ENCODE measurements at regions not wholly inside any gene's neighbourhood (a gene's known extent, or its start where the extent isn't known, plus 50 kb on each side); places are given as distances from the start of the nearest gene placed in this dataset.

GRCh38 chr1:29639741-29640427 is 403.6 kb downstream of the PTPRU start:
- no peak for DNase-seq

GRCh38 chr1:29639156-29639736 is 402.9 kb downstream of the PTPRU start:
- no peak for DNase-seq

- no peak for DNase-seq
These were observed 402.0 kb downstream of the PTPRU start for GRCh38 chr1:29638281-29638680.

- DNase-seq, result no peak
These were observed 400.6 kb downstream of the PTPRU start for GRCh38 chr1:29636936-29637335.

- no peak for DNase-seq
These were observed 399.4 kb downstream of the PTPRU start for GRCh38 chr1:29635501-29636263.

- DNase-seq, result no peak
These were observed 398.5 kb downstream of the PTPRU start for GRCh38 chr1:29634746-29635335.

- DNase-seq, result no peak
These were observed 398.0 kb downstream of the PTPRU start for GRCh38 chr1:29634324-29634723.

GRCh38 chr1:29633771-29634170 is 397.4 kb downstream of the PTPRU start:
- DNase-seq, result no peak

- DNase-seq, result no peak
These were observed 396.7 kb downstream of the PTPRU start for GRCh38 chr1:29632806-29633615.

GRCh38 chr1:29631836-29632805 is 395.8 kb downstream of the PTPRU start:
- DNase-seq, result no peak

- no peak for DNase-seq
These were observed 395.0 kb downstream of the PTPRU start for GRCh38 chr1:29631361-29631760.

- no peak for DNase-seq
These were observed 394.4 kb downstream of the PTPRU start for GRCh38 chr1:29630756-29631155.

- DNase-seq, result no peak
These were observed 393.6 kb downstream of the PTPRU start for GRCh38 chr1:29629814-29630516.

GRCh38 chr1:29629401-29629800 is 393.1 kb downstream of the PTPRU start:
- no peak for DNase-seq

- DNase-seq, result no peak
These were observed 391.9 kb downstream of the PTPRU start for GRCh38 chr1:29628190-29628589.

GRCh38 chr1:29626726-29627125 is 390.4 kb downstream of the PTPRU start:
- no peak for DNase-seq

GRCh38 chr1:29626066-29626465 is 389.7 kb downstream of the PTPRU start:
- DNase-seq, result no peak

- DNase-seq, result no peak
These were observed 388.7 kb downstream of the PTPRU start for GRCh38 chr1:29625084-29625420.

- DNase-seq, result no peak
These were observed 388.2 kb downstream of the PTPRU start for GRCh38 chr1:29624320-29625083.

GRCh38 chr1:29623501-29623900 is 387.2 kb downstream of the PTPRU start:
- DNase-seq, result no peak
